ENCODE measurements at regions not wholly inside any gene's neighbourhood (a gene's known extent, or its start where the extent isn't known, plus 50 kb on each side); places are given as distances from the start of the nearest gene placed in this dataset.

GRCh38 chr18:9009703-9010488, 92.6 kb upstream of the NDUFV2 start:
- TF ChIP-seq CTCF (IDR thresholded peaks at IDR 0.05): no peak
- no peak for TF ChIP-seq POLR2AphosphoS5 (IDR thresholded peaks at IDR 0.05; ENCODE audit: insufficient read depth in 1 of 2, low read depth in 1 of 2)
